SK-N-MC (cell line): ENCODE measurements at regions not wholly inside any gene's neighbourhood (a gene's known extent, or its start where the extent isn't known, plus 50 kb on each side); places are given as distances from the start of the nearest gene placed in this dataset.
A peak's percentile ranks its signal among the peaks of the same experiment; 100 is the strongest.

Experiments used
- DNase-seq: peaks from one replicate; pipeline ENCODE4 v3.0.0-alpha.2; 2011; ENCODE audit warnings: low read depth, low spot score
- H3K27ac ChIP-seq: fragments of 200-600 bp; sonication (generic); 2 replicates; pipeline ENCODE4 v1.5.1; 2016; ENCODE audit warnings: mixed run types
- H3K36me3 ChIP-seq: fragments of 200-600 bp; sonication (generic); 2 replicates; pipeline ENCODE4 v1.6.1; 2017; ENCODE audit warnings: antibody characterized with exemption, low read length, mixed read lengths; ENCODE audit not compliant: insufficient read depth
- H3K4me3 ChIP-seq: fragments of 200-600 bp; sonication (generic); 2 replicates; pipeline ENCODE4 v1.5.1; 2016
- H3K9ac ChIP-seq: fragments of 200-600 bp; sonication (generic); 2 replicates; pipeline ENCODE4 v1.8.0; 2017; ENCODE audit warnings: mixed run types, mixed read lengths; ENCODE audit not compliant: insufficient read length
- H3K9me3 ChIP-seq: fragments of 200-600 bp; sonication (generic); 2 replicates; pipeline ENCODE4 v1.6.1; 2017; ENCODE audit warnings: low read depth, mild to moderate bottlenecking, antibody characterized with exemption, low read length, moderate library complexity, mixed read lengths
- EZH2 ChIP-seq: fragments of 200-600 bp; sonication (generic); IDR thresholded peaks from one replicate; pipeline ENCODE4 v1.6.1; 2017; ENCODE audit warnings: antibody characterized with exemption
- FOXP2 ChIP-seq: optimal IDR thresholded peaks from 2 replicates; pipeline ENCODE3; 2011; ENCODE audit warnings: mild to moderate bottlenecking, moderate library complexity; ENCODE audit not compliant: insufficient read depth; ENCODE audit errors: extremely low read length, control extremely low read depth
- POLR2AphosphoS5 ChIP-seq: IDR thresholded peaks from 2 replicates; pipeline ENCODE4 v1.6.1; 2012; ENCODE audit warnings: mild to moderate bottlenecking, low read depth, low read length, borderline replicate concordance

- no peaks in the 10 kb centered on the region for H3K9me3 ChIP-seq
- DNase-seq = no peak
- no peaks in the 10 kb centered on the region for H3K36me3 ChIP-seq
- H3K27ac ChIP-seq = no peak overlapping the region
- no peak overlapping the region for H3K4me3 ChIP-seq
- no peak overlapping the region for H3K9ac ChIP-seq
- no peak for TF ChIP-seq POLR2AphosphoS5
- no peak for TF ChIP-seq EZH2
- TF ChIP-seq FOXP2 = no peak
These were observed 573.7 kb downstream of the GABRG2 start for GRCh38 chr5:162641142-162641813.

DNA sequence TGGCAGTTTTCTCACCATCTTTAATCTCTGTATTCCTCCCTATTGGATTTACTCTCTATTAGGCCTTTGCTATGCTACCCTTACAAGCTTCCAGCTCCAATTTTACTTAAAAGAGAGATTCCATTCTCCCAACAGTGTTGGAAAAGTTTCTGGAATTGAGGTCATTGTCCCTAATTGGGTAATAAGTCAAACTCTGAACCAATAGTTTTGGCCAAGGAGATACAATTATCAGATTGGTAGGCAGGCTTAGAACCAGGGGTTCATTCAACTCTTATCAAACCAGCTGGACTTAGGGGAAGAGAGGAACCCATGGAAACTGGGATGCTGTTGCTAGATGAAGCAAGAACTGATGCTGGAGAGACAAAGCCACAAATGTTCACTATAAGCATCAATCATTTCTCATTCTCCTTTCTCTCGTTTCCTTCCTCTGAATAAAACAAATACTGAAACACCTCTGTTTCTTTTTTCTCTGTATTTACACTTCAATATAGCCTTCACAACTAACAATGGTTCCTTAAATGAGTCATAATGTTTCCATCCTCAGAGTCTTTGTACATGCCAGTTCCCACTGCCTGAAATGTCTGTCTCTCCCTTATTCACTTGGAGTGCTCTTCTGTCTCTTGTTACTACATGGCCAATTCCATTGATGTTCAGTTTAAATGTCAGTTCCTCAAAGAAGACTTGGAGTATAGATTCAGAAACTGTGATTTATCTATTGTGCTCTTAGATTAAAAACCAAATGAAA, 587.3 kb downstream of the GABRG2 start:
- Histone ChIP-seq H3K4me3 (no peak overlapping the region), H3K36me3 (no peaks in the 10 kb centered on the region), H3K9ac (no peak overlapping the region), H3K27ac (no peak overlapping the region), H3K9me3 (no peaks in the 10 kb centered on the region)
- no peak for DNase-seq
- TF ChIP-seq POLR2AphosphoS5 = no peak
- no peak for TF ChIP-seq EZH2
- TF ChIP-seq FOXP2 = no peak

GRCh38 chr5:162657076-162657475, 589.5 kb downstream of the GABRG2 start:
- no peak overlapping the region for H3K9ac ChIP-seq
- DNase-seq = no peak
- H3K27ac ChIP-seq = no peak overlapping the region
- no peaks in the 10 kb centered on the region for H3K36me3 ChIP-seq
- no peaks in the 10 kb centered on the region for H3K9me3 ChIP-seq
- H3K4me3 ChIP-seq = no peak overlapping the region
- TF ChIP-seq EZH2 (no peak), FOXP2 (no peak), POLR2AphosphoS5 (no peak)

DNA sequence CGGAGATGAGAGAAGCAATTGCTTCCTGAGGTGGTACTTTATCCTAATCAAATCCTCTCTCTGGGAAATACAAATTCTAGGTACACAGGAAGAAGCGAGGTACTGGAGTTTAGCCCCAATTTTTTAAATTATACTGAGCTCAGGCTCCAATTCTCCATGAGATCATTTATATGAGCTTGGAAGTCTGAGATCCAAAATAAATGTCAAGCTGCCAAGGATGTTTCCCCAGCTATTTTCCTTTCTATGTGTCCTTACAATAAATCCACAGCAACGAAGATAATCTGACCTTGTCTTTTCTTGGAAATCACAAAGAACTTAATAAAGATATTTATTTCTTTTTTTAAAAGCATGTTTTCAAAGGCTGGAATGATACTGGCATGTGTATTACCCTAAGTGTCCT, 597.3 kb downstream of the GABRG2 start:
- no peak overlapping the region for H3K9ac ChIP-seq
- H3K9me3 ChIP-seq = no peaks in the 10 kb centered on the region
- H3K36me3 ChIP-seq = no peaks in the 10 kb centered on the region
- DNase-seq = no peak
- TF ChIP-seq FOXP2 (no peak), POLR2AphosphoS5 (no peak), EZH2 (no peak)
- H3K4me3 ChIP-seq = no peak overlapping the region
- no peak overlapping the region for H3K27ac ChIP-seq

- TF ChIP-seq EZH2 (no peak), POLR2AphosphoS5 (no peak), FOXP2 (no peak)
- DNase-seq = no peak
- H3K27ac ChIP-seq = no peak overlapping the region
- H3K9ac ChIP-seq = no peak overlapping the region
- no peak overlapping the region for H3K4me3 ChIP-seq
- H3K36me3 ChIP-seq = no peaks in the 10 kb centered on the region
- no peaks in the 10 kb centered on the region for H3K9me3 ChIP-seq
These were observed 601.4 kb downstream of the GABRG2 start for GRCh38 chr5:162668926-162669325.

DNA sequence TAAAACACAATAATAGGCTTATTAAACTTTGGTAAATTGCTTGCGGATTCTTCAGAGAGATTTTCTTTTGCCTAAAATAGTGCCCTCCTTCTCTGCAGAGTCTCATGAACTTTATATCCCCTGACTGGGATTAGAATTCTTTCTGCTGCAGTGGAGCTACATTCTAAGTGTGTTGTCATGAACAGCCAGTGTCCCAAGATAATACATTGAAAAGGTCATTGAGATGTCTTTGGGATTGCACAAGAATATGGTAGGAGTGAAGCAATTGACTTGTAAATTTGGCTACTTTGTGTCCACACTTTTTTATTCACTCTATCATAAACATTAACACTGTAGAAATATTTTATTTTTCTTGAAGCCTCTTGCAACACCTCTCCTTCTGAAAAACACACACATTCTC, 604.5 kb downstream of the GABRG2 start:
- Histone ChIP-seq H3K27ac (no peak overlapping the region), H3K4me3 (no peak overlapping the region), H3K9me3 (no peaks in the 10 kb centered on the region), H3K9ac (no peak overlapping the region), H3K36me3 (no peaks in the 10 kb centered on the region)
- DNase-seq = no peak
- TF ChIP-seq POLR2AphosphoS5 (no peak), FOXP2 (no peak), EZH2 (no peak)

- TF ChIP-seq FOXP2 (no peak), EZH2 (no peak), POLR2AphosphoS5 (no peak)
- DNase-seq = no peak
- no peak overlapping the region for H3K4me3 ChIP-seq
- no peaks in the 10 kb centered on the region for H3K36me3 ChIP-seq
- no peak overlapping the region for H3K27ac ChIP-seq
- no peaks in the 10 kb centered on the region for H3K9me3 ChIP-seq
- H3K9ac ChIP-seq = no peak overlapping the region
These were observed 615.7 kb downstream of the GABRG2 start for GRCh38 chr5:162683284-162683683.

GRCh38 chr5:162684145-162684544, 616.6 kb downstream of the GABRG2 start:
- H3K9me3 ChIP-seq = no peaks in the 10 kb centered on the region
- peak overlapping the region; percentile 11; the same call in 1 of the 2 replicates for H3K4me3 ChIP-seq
- peak; percentile 55 for DNase-seq
- H3K9ac ChIP-seq = no peak overlapping the region
- H3K36me3 ChIP-seq = no peaks in the 10 kb centered on the region
- H3K27ac ChIP-seq = no peak overlapping the region; the same call in 1 of the 2 replicates
- TF ChIP-seq EZH2 = no peak
- no peak; the same call in 1 of the 2 replicates for TF ChIP-seq POLR2AphosphoS5
- TF ChIP-seq FOXP2 = no peak
